ENCODE measurements at regions not wholly inside any gene's neighbourhood (a gene's known extent, or its start where the extent isn't known, plus 50 kb on each side); places are given as distances from the start of the nearest gene placed in this dataset.

DNA sequence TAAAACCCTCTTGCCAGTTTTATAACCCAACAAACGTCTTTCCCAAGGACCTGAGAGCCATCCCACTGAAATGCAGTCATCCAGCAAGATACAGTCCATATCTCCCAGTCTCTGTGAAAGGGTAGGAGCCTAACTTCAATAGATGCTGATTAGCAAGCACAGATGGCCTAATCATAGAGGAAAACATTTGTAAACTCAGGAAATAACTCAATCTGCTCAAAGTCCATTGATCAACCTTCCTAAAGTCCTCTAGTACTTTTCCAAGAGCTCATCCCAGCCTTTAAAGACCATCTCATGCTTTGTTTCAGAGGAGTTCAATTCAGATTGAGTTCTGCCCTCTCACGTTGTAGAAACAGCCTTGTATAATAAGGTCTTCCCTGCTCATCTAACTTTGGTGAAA is 324.2 kb downstream of the MRPS30 start:
- TF ChIP-seq, protein P1, sequence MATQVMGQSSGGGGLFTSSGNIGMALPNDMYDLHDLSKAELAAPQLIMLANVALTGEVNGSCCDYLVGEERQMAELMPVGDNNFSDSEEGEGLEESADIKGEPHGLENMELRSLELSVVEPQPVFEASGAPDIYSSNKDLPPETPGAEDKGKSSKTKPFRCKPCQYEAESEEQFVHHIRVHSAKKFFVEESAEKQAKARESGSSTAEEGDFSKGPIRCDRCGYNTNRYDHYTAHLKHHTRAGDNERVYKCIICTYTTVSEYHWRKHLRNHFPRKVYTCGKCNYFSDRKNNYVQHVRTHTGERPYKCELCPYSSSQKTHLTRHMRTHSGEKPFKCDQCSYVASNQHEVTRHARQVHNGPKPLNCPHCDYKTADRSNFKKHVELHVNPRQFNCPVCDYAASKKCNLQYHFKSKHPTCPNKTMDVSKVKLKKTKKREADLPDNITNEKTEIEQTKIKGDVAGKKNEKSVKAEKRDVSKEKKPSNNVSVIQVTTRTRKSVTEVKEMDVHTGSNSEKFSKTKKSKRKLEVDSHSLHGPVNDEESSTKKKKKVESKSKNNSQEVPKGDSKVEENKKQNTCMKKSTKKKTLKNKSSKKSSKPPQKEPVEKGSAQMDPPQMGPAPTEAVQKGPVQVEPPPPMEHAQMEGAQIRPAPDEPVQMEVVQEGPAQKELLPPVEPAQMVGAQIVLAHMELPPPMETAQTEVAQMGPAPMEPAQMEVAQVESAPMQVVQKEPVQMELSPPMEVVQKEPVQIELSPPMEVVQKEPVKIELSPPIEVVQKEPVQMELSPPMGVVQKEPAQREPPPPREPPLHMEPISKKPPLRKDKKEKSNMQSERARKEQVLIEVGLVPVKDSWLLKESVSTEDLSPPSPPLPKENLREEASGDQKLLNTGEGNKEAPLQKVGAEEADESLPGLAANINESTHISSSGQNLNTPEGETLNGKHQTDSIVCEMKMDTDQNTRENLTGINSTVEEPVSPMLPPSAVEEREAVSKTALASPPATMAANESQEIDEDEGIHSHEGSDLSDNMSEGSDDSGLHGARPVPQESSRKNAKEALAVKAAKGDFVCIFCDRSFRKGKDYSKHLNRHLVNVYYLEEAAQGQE (IDR thresholded peaks at IDR 0.05; ENCODE audit: borderline replicate concordance) = no peak
- TF ChIP-seq, protein P2, sequence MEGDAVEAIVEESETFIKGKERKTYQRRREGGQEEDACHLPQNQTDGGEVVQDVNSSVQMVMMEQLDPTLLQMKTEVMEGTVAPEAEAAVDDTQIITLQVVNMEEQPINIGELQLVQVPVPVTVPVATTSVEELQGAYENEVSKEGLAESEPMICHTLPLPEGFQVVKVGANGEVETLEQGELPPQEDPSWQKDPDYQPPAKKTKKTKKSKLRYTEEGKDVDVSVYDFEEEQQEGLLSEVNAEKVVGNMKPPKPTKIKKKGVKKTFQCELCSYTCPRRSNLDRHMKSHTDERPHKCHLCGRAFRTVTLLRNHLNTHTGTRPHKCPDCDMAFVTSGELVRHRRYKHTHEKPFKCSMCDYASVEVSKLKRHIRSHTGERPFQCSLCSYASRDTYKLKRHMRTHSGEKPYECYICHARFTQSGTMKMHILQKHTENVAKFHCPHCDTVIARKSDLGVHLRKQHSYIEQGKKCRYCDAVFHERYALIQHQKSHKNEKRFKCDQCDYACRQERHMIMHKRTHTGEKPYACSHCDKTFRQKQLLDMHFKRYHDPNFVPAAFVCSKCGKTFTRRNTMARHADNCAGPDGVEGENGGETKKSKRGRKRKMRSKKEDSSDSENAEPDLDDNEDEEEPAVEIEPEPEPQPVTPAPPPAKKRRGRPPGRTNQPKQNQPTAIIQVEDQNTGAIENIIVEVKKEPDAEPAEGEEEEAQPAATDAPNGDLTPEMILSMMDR (IDR thresholded peaks at IDR 0.05; ENCODE audit: poor library complexity, severe bottlenecking) = no peak
- TF ChIP-seq EP300 (conservative IDR thresholded peaks at IDR 0.05; ENCODE audit: poor library complexity, severe bottlenecking) (no peak), MXI1 (conservative IDR thresholded peaks at IDR 0.05; ENCODE audit: poor library complexity, severe bottlenecking) (no peak), POLR2AphosphoS5 (IDR thresholded peaks at IDR 0.05) (no peak), TAF1 (IDR thresholded peaks at IDR 0.05; ENCODE audit: low read depth) (no peak), EZH2 (IDR thresholded peaks at IDR 0.05; ENCODE audit: borderline replicate concordance, insufficient read depth, low read length, poor library complexity, severe bottlenecking) (no peak), RAD21 (conservative IDR thresholded peaks at IDR 0.05) (no peak), SMC3 (conservative IDR thresholded peaks at IDR 0.05; ENCODE audit: poor library complexity) (no peak)
